Transverse colon (tissue), 3 donors: ENCODE measurements at regions not wholly inside any gene's neighbourhood (a gene's known extent, or its start where the extent isn't known, plus 50 kb on each side); places are given as distances from the start of the nearest gene placed in this dataset.

Source experiments
- POLR2A ChIP-seq: fragments of 450-650 bp; IDR thresholded peaks from one replicate; pipeline ENCODE4 v1.6.1; 2016; ENCODE audit warnings: antibody characterized with exemption, mild to moderate bottlenecking, moderate library complexity
- TF ChIP-seq, protein P1 (sequence below), 5 experiments: fragments of 200-600 bp in 3 of 5; fragments of 450-650 bp in 2 of 5; sonication (generic) in 3 of 5; IDR thresholded peaks; 1 replicate in 2 of 5; 2 replicates in 3 of 5; pipeline ENCODE4 v1.5.1; 2016 to 2017; ENCODE audit warnings: antibody characterized with exemption in 5 of 5, inconsistent platforms in 3 of 5, mild to moderate bottlenecking in 2 of 5, moderate library complexity in 1 of 5

GRCh38 chr18:72372076-72372475 is 172.1 kb downstream of the CBLN2 start:
- TF ChIP-seq, protein P1, sequence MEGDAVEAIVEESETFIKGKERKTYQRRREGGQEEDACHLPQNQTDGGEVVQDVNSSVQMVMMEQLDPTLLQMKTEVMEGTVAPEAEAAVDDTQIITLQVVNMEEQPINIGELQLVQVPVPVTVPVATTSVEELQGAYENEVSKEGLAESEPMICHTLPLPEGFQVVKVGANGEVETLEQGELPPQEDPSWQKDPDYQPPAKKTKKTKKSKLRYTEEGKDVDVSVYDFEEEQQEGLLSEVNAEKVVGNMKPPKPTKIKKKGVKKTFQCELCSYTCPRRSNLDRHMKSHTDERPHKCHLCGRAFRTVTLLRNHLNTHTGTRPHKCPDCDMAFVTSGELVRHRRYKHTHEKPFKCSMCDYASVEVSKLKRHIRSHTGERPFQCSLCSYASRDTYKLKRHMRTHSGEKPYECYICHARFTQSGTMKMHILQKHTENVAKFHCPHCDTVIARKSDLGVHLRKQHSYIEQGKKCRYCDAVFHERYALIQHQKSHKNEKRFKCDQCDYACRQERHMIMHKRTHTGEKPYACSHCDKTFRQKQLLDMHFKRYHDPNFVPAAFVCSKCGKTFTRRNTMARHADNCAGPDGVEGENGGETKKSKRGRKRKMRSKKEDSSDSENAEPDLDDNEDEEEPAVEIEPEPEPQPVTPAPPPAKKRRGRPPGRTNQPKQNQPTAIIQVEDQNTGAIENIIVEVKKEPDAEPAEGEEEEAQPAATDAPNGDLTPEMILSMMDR (IDR thresholded peaks at IDR 0.05) = no peak
- no peak for TF ChIP-seq POLR2A
